ENCODE measurements at regions not wholly inside any gene's neighbourhood (a gene's known extent, or its start where the extent isn't known, plus 50 kb on each side); places are given as distances from the start of the nearest gene placed in this dataset.

- DNase-seq = no peak
Observed at GRCh38 chr15:53009093-53009492, 219.0 kb upstream of the ONECUT1 start.

- no peak for DNase-seq
Observed at GRCh38 chr15:53000409-53000808, 210.3 kb upstream of the ONECUT1 start.

- DNase-seq = no peak
Observed at GRCh38 chr15:52997123-52997522, 207.0 kb upstream of the ONECUT1 start.

GRCh38 chr15:52994290-52994689 lies 204.2 kb upstream of the ONECUT1 start:
- DNase-seq = no peak

GRCh38 chr15:52984507-52984906 lies 194.4 kb upstream of the ONECUT1 start:
- DNase-seq = no peak

GRCh38 chr15:52980446-52980845 lies 190.3 kb upstream of the ONECUT1 start:
- DNase-seq = no peak

- no peak for DNase-seq
Observed at GRCh38 chr15:52976516-52977075, 186.5 kb upstream of the ONECUT1 start.

GRCh38 chr15:52975941-52976449 lies 185.9 kb upstream of the ONECUT1 start:
- no peak for DNase-seq

GRCh38 chr15:52963865-52964264 lies 173.7 kb upstream of the ONECUT1 start:
- no peak for DNase-seq

- DNase-seq = no peak
Observed at GRCh38 chr15:52960283-52960682, 170.1 kb upstream of the ONECUT1 start.

- no peak for DNase-seq
Observed at GRCh38 chr15:52943746-52944145, 153.6 kb upstream of the ONECUT1 start.

- no peak for DNase-seq
Observed at GRCh38 chr15:52936489-52936888, 146.4 kb upstream of the ONECUT1 start.

- DNase-seq = no peak
Observed at GRCh38 chr15:52925130-52925529, 135.0 kb upstream of the ONECUT1 start.

- DNase-seq = no peak
Observed at GRCh38 chr15:52924630-52925029, 134.5 kb upstream of the ONECUT1 start.

- DNase-seq = no peak
Observed at GRCh38 chr15:52923626-52924025, 133.5 kb upstream of the ONECUT1 start.

- no peak for DNase-seq
Observed at GRCh38 chr15:52922871-52923270, 132.7 kb upstream of the ONECUT1 start.

GRCh38 chr15:52912172-52912571 lies 122.0 kb upstream of the ONECUT1 start:
- DNase-seq = no peak

GRCh38 chr15:52893338-52893737 lies 103.2 kb upstream of the ONECUT1 start:
- DNase-seq = no peak

- DNase-seq = no peak
Observed at GRCh38 chr15:52879904-52880303, 89.8 kb upstream of the ONECUT1 start.

- no peak for DNase-seq
Observed at GRCh38 chr15:52879145-52879544, 89.0 kb upstream of the ONECUT1 start.

GRCh38 chr15:52876991-52877663 lies 87.0 kb upstream of the ONECUT1 start:
- no peak for DNase-seq

GRCh38 chr15:52872036-52872818 lies 82.1 kb upstream of the ONECUT1 start:
- no peak for DNase-seq

- no peak for DNase-seq
Observed at GRCh38 chr15:52870015-52870414, 79.9 kb upstream of the ONECUT1 start.

GRCh38 chr15:52866698-52867097 lies 76.6 kb upstream of the ONECUT1 start:
- no peak for DNase-seq

Data from NCI-H1694 treated with DMSO at 0.1 percent for 48 hours (cell line).